Stomach (tissue), 4 donors: ENCODE measurements at regions not wholly inside any gene's neighbourhood (a gene's known extent, or its start where the extent isn't known, plus 50 kb on each side); places are given as distances from the start of the nearest gene placed in this dataset.

ENCODE experiments used
- CTCF ChIP-seq, 7 experiments: fragments of 450-650 bp in 4 of 7; fragments of 200-600 bp in 3 of 7; sonication (generic) in 3 of 7; IDR thresholded peaks; one replicate each; pipeline ENCODE4 v1.5.1; 2016 to 2019; ENCODE audit warnings: antibody characterized with exemption in 7 of 7, control low read depth in 2 of 7, mild to moderate bottlenecking in 1 of 7
- POLR2A ChIP-seq, 4 donors: fragments of 450-650 bp; IDR thresholded peaks; one replicate each; pipeline ENCODE4 v1.6.1; 2016; ENCODE audit warnings: antibody characterized with exemption in 4 of 4, control low read depth in 2 of 4, mild to moderate bottlenecking in 1 of 4, moderate library complexity in 1 of 4

- TF ChIP-seq CTCF (IDR thresholded peaks at IDR 0.05), result no peak
- no peak for TF ChIP-seq POLR2A (IDR thresholded peaks at IDR 0.05)
These were observed 483.5 kb upstream of the GCFC2 start for GRCh38 chr2:76194031-76194775.
